NT2/D1 (cell line): ENCODE measurements at regions not wholly inside any gene's neighbourhood (a gene's known extent, or its start where the extent isn't known, plus 50 kb on each side); places are given as distances from the start of the nearest gene placed in this dataset.
A peak's percentile ranks its signal among the peaks of the same experiment; 100 is the strongest.
"Not testable (repeated sequence)": the region's sequence is repeated elsewhere in the genome, so short reads cannot be mapped to it uniquely, and the experiment has no call there.

Experiments used
- DNase-seq: peaks from one replicate; pipeline ENCODE4 v3.0.0-alpha.2; 2011; ENCODE audit warnings: low read depth, low spot score
- H3K27me3 ChIP-seq: 2 replicates; pipeline ENCODE4 v1.6.0; 2011; ENCODE audit warnings: mild to moderate bottlenecking; ENCODE audit not compliant: insufficient read length, insufficient read depth
- H3K36me3 ChIP-seq: 2 replicates; pipeline ENCODE4 v1.6.1; 2011; ENCODE audit warnings: mild to moderate bottlenecking, low read length, mixed read lengths; ENCODE audit not compliant: insufficient read depth, insufficient read length
- H3K4me1 ChIP-seq: 2 replicates; pipeline ENCODE4 v1.5.1; 2011; ENCODE audit not compliant: insufficient read depth, insufficient read length
- H3K4me3 ChIP-seq: 2 replicates; pipeline ENCODE4 v1.5.1; 2011; ENCODE audit warnings: low read depth; ENCODE audit not compliant: insufficient read length
- H3K9ac ChIP-seq: 2 replicates; pipeline ENCODE4 v1.6.0; 2011; ENCODE audit warnings: low read depth; ENCODE audit not compliant: insufficient read length
- H3K9me3 ChIP-seq: 2 replicates; pipeline ENCODE4 v1.5.1; 2011; ENCODE audit warnings: mild to moderate bottlenecking, low read length; ENCODE audit not compliant: insufficient read depth
- SUZ12 ChIP-seq: IDR thresholded peaks from 2 replicates; pipeline ENCODE4 v1.6.1; 2011; ENCODE audit not compliant: insufficient read length, insufficient read depth; ENCODE audit errors: extremely low read depth
- YY1 ChIP-seq: IDR thresholded peaks from 2 replicates; pipeline ENCODE4 v1.6.1; 2011; ENCODE audit not compliant: insufficient read length, insufficient read depth
- ZNF274 ChIP-seq: IDR thresholded peaks from 2 replicates; pipeline ENCODE4 v1.6.1; 2011; ENCODE audit warnings: mild to moderate bottlenecking, low read depth, low read length

DNA sequence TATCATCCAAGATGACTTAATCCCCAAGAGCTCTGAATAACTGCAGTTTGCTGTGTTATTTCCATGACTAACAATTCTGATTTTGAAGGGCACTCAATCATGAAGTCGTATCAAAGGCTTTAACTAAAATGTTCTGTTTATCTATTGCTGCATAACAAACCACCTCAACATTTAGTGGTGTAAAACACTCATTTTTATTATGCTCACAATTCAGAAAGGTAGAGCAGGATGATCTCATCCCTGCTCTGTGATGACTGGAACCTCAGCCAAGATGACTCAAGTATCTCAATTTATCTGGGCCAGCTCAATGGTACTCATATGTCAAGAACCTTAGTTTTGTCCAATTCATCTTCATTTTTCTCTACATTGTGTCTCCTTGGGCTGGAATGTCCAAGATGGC, 451.1 kb downstream of the PPARGC1A start:
- Histone ChIP-seq H3K36me3 (no peaks in the 10 kb centered on the region), H3K27me3 (no peaks in the 10 kb centered on the region), H3K4me3 (no peak overlapping the region), H3K9ac (no peak overlapping the region), H3K4me1 (no peaks in the 10 kb centered on the region), H3K9me3 (no peaks in the 10 kb centered on the region)
- DNase-seq = no peak
- no peak for TF ChIP-seq YY1
- no peak for TF ChIP-seq ZNF274
- no peak for TF ChIP-seq SUZ12

DNA sequence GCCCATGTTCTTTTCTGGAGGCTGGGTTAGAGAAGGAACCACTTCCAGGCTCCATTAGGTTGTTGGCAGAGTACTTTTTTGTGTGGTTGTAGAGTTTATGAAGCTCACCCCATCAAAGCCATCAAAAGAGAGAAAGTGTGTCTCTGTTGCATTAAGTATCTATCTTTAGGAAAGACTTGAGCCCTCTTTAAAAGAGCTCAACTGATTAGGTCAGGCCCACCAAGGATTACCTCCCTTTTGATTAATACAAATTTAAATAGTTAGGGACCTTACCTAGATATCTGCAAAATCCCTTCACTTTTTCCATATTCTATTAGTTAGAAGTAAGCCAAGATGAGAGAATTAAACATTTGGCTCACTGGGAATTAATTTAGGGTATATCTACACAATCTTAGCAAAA, 460.4 kb downstream of the PPARGC1A start:
- H3K36me3 ChIP-seq = no peaks in the 10 kb centered on the region
- no peak for DNase-seq
- H3K9me3 ChIP-seq = no peaks in the 10 kb centered on the region
- H3K9ac ChIP-seq = no peak overlapping the region
- H3K27me3 ChIP-seq = no peaks in the 10 kb centered on the region
- H3K4me3 ChIP-seq = no peak overlapping the region
- H3K4me1 ChIP-seq = no peaks in the 10 kb centered on the region
- TF ChIP-seq YY1 = no peak
- no peak for TF ChIP-seq SUZ12
- TF ChIP-seq ZNF274 = no peak

DNA sequence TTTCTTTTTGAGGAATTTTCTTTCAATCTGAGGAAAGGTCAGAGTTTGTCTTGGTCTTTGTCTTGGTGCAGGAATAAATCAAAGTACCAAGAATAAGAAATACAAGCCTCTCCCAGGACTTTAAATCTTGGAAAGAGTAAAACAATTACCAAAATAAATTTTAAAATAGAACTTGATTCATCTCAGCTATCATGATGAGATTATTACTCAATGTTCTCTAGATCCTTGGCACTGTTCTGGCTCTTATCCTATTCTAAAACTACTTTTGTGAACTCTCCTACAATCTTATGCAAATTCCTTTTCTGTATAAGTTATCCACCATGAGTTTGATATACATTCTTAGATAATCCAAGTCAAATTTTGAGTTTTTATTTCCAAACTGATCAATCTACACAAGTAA, 464.3 kb downstream of the PPARGC1A start:
- Histone ChIP-seq H3K4me3 (no peak overlapping the region), H3K9ac (no peak overlapping the region), H3K36me3 (no peaks in the 10 kb centered on the region), H3K27me3 (no peaks in the 10 kb centered on the region), H3K4me1 (no peaks in the 10 kb centered on the region), H3K9me3 (no peaks in the 10 kb centered on the region)
- TF ChIP-seq SUZ12 (no peak), ZNF274 (no peak), YY1 (no peak)
- DNase-seq = no peak

DNA sequence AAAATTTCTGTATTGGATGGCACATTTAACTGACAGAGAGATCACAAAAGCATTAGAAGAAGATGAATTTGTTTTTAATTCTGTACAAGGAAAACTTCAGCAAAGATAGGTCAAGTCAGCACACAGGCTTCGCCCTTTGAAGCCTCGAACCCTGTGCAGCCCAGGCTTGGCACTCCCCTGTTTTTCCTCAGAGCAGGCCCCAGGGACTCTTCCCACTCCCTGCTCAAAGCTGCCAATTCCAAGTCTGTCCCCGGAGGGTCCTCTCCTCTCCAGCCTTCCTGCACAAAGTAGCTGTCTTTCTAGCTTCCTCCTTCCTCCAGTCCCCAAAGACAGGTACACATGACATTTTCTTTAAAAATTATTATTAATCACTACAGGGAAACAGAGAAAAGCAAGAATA, 466.3 kb downstream of the PPARGC1A start:
- TF ChIP-seq ZNF274 = no peak
- TF ChIP-seq YY1 = no peak
- TF ChIP-seq SUZ12 = no peak
- Histone ChIP-seq H3K4me3 (no peak overlapping the region), H3K4me1 (no peaks in the 10 kb centered on the region), H3K27me3 (no peaks in the 10 kb centered on the region), H3K9ac (no peak overlapping the region), H3K36me3 (no peaks in the 10 kb centered on the region), H3K9me3 (peaks cover 11% of the 10 kb centered on the region; the same call in 1 of the 2 replicates)
- no peak for DNase-seq

DNA sequence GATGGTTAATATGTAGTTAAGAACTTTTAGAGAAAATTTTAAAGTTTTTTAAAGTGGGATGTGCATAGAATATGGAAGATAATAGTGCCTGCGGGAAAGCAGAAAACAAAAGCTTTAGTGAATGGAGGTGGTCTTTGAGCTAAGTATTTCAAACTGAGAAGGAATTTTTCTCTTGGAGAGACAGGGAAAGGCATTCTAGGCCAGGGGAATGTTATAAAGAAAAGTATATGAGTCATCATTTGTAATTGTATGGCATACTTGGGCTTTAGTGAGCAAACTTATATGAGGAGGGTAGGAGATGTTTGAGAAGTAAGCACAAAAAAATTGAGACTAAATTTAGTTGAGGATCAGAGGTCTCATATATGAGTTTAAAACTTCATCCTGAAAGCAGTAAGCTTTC, 467.0 kb downstream of the PPARGC1A start:
- Histone ChIP-seq H3K36me3 (no peaks in the 10 kb centered on the region), H3K9me3 (peaks cover 11% of the 10 kb centered on the region; the same call in 1 of the 2 replicates), H3K4me1 (no peaks in the 10 kb centered on the region), H3K9ac (no peak overlapping the region), H3K4me3 (no peak overlapping the region), H3K27me3 (no peaks in the 10 kb centered on the region)
- DNase-seq = peak; percentile 47
- no peak for TF ChIP-seq ZNF274
- no peak for TF ChIP-seq SUZ12
- TF ChIP-seq YY1 = no peak

DNA sequence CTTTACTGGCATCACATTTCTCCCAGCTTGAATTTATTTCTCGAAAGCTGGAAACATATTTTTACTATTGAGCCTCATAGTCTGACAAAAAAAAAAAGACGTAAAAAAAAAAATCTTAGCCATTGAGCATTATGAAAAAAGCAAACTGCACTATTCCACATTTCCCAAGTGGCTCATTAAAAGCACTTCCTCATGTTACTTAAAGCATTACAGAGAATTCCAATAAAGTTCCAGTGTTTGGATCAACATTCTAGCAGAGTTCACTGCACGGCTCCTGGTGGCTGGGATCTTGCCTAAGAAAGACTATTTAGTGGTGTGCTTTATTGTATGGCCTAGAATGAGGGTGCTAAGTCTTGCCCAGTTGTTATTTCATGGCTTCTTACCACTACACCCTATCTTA, 476.2 kb downstream of the PPARGC1A start:
- no peak for DNase-seq
- no peak overlapping the region for H3K4me3 ChIP-seq
- no peaks in the 10 kb centered on the region for H3K4me1 ChIP-seq
- TF ChIP-seq SUZ12 = no peak
- TF ChIP-seq YY1 = no peak
- no peak for TF ChIP-seq ZNF274
- H3K9ac ChIP-seq = no peak overlapping the region
- H3K9me3 ChIP-seq = no peaks in the 10 kb centered on the region
- H3K36me3 ChIP-seq = no peaks in the 10 kb centered on the region
- no peaks in the 10 kb centered on the region for H3K27me3 ChIP-seq

DNA sequence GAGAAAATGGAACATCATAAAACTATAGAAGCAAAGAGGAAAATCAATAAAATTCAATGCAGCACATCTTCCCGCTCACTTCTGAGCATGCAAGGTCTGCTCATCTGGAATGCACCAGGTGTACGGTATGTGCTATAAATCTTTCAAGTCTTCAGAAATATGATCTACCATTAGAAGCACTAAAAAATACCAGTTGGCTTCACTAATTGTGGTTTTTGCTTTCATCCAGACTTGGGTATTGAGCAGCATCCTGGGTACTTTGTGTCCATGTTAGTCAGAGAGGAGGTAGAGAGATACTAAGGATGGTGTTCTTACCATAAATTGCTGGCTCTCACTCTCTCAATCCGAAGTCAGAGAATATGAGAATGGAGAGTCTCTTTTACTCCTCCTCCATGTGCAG, 477.1 kb downstream of the PPARGC1A start:
- no peak for DNase-seq
- no peaks in the 10 kb centered on the region for H3K4me1 ChIP-seq
- H3K36me3 ChIP-seq = no peaks in the 10 kb centered on the region
- no peak overlapping the region for H3K4me3 ChIP-seq
- H3K27me3 ChIP-seq = no peaks in the 10 kb centered on the region
- no peak overlapping the region for H3K9ac ChIP-seq
- TF ChIP-seq SUZ12 (no peak), YY1 (no peak), ZNF274 (no peak)
- H3K9me3 ChIP-seq = no peaks in the 10 kb centered on the region

DNA sequence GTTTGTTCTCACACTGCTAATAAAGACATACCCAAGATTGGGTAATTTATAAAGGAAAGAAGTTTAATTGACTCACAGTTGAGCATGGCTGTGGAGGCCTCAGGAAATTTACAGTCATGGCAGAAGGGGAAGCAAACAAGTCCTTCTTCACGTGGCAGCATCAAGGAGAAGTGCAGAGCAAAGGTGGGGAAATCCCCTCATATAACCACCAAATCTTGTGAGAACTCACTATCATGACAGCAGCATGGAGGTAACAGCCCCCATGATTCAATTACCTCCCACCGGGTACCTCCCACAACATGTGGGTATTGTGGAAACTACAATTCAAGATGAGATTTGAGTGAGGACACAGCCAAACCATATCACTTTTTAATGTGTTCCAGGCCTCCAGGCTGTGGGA, 480.9 kb downstream of the PPARGC1A start:
- not testable (repeated sequence) for DNase-seq, H3K9me3 ChIP-seq, H3K4me3 ChIP-seq, H3K9ac ChIP-seq, H3K4me1 ChIP-seq, H3K27me3 ChIP-seq, H3K36me3 ChIP-seq
